NB4 (cell line): ENCODE measurements at regions not wholly inside any gene's neighbourhood (a gene's known extent, or its start where the extent isn't known, plus 50 kb on each side); places are given as distances from the start of the nearest gene placed in this dataset.

Experiments
- MYC ChIP-seq: IDR thresholded peaks from 2 replicates; pipeline ENCODE4 v1.6.1; 2011; ENCODE audit warnings: low read depth, low read length
- TF ChIP-seq, protein P1 (sequence below): IDR thresholded peaks from one replicate; pipeline ENCODE4 v1.5.1; 2012; ENCODE audit warnings: low read depth, low read length

DNA sequence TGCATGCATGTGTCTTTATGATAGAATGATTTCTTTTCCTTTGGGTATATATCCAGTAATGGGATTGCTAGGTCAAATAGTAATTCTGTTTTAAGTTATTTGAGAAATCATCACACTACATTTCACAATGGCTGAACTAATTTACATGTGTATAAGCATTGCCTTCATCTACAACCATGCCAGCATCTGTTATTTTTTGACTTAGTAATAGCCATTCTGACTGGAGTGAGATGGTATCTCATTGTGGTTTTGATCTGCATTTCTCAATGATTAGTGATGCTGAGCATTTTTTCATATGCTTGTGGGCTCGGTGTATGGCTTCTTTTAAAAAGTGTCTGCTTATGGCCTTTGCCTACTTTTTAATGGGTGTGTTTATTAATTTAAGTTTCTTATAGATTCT, 102.3 kb upstream of the CCDC112 start:
- TF ChIP-seq MYC, result no peak
- TF ChIP-seq, protein P1, sequence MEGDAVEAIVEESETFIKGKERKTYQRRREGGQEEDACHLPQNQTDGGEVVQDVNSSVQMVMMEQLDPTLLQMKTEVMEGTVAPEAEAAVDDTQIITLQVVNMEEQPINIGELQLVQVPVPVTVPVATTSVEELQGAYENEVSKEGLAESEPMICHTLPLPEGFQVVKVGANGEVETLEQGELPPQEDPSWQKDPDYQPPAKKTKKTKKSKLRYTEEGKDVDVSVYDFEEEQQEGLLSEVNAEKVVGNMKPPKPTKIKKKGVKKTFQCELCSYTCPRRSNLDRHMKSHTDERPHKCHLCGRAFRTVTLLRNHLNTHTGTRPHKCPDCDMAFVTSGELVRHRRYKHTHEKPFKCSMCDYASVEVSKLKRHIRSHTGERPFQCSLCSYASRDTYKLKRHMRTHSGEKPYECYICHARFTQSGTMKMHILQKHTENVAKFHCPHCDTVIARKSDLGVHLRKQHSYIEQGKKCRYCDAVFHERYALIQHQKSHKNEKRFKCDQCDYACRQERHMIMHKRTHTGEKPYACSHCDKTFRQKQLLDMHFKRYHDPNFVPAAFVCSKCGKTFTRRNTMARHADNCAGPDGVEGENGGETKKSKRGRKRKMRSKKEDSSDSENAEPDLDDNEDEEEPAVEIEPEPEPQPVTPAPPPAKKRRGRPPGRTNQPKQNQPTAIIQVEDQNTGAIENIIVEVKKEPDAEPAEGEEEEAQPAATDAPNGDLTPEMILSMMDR, result no peak
